H1 (cell line): ENCODE measurements at regions not wholly inside any gene's neighbourhood (a gene's known extent, or its start where the extent isn't known, plus 50 kb on each side); places are given as distances from the start of the nearest gene placed in this dataset.

ENCODE experiments used
- CTCF ChIA-PET: fragments of 300-600 bp; sonication (Branson Sonifier 250); formaldehyde crosslinking; loops from one replicate; lab custom pipeline; 2021; ENCODE audit not compliant: partially characterized antibody; lab: Charles Lee
- POLR2A ChIA-PET: fragments of 300-600 bp; sonication (Branson Sonifier 250); formaldehyde crosslinking; loops from one replicate; lab custom pipeline; 2021; ENCODE audit warnings: inconsistent platforms; ENCODE audit not compliant: partially characterized antibody; lab: Charles Lee
- DNase-seq, 2 experiments: peaks; one replicate each; pipeline versions ENCODE4 v3.0.0 to v3.0.0-alpha.2; 2010 to 2022; ENCODE audit warnings: low spot score in 2 of 2, low read depth in 1 of 2, mixed read lengths in 1 of 2
- FAIRE-seq: peaks from 2 replicates; lab custom pipeline; 2011; peaks lifted over from hg19 to GRCh38; lab: Jason Lieb, UNC
- H2AFZ ChIP-seq: 2 replicates; pipeline ENCODE4 v1.8.1; 2012; ENCODE audit warnings: low read length, inconsistent platforms
- H2AK5ac ChIP-seq: 2 replicates; pipeline ENCODE4 v1.6.1; 2013; ENCODE audit warnings: low read depth, low read length
- H2BK120ac ChIP-seq: replicated peaks from 2 replicates; pipeline ENCODE3; 2013; ENCODE audit warnings: low read depth, low read length, inconsistent platforms
- H2BK12ac ChIP-seq: 2 replicates; pipeline ENCODE4 v1.6.1; 2013; ENCODE audit warnings: low read depth, low read length
- H2BK15ac ChIP-seq: 2 replicates; pipeline ENCODE4 v1.6.1; 2013; ENCODE audit warnings: low read length
- H2BK20ac ChIP-seq: 2 replicates; pipeline ENCODE4 v1.6.1; 2013; ENCODE audit warnings: low read length
- H2BK5ac ChIP-seq: 2 replicates; pipeline ENCODE4 v1.6.1; 2013; ENCODE audit warnings: low read depth, low read length
- H3K14ac ChIP-seq: 2 replicates; pipeline ENCODE4 v1.6.1; 2013; ENCODE audit warnings: inconsistent platforms; ENCODE audit not compliant: insufficient read length
- H3K18ac ChIP-seq: 2 replicates; pipeline ENCODE4 v1.6.1; 2013; ENCODE audit warnings: low read length; ENCODE audit errors: extremely low read depth
- H3K23ac ChIP-seq: 2 replicates; pipeline ENCODE4 v1.6.1; 2013; ENCODE audit warnings: inconsistent platforms; ENCODE audit not compliant: insufficient read length
- H3K23me2 ChIP-seq: 2 replicates; pipeline ENCODE4 v1.6.1; 2013; ENCODE audit warnings: low read depth, low read length
- H3K27ac ChIP-seq: 2 replicates; pipeline ENCODE4 v1.6.1; 2011; ENCODE audit warnings: low read depth, low read length, inconsistent platforms
- H3K27me3 ChIP-seq, 4 experiments: replicated peaks in 1 of 4; 1 replicate in 1 of 4; 2 replicates in 3 of 4; pipeline versions ENCODE4 v1.6.1 to v1.8.1; 2011 to 2013; ENCODE audit warnings: low read length in 3 of 4, mild to moderate bottlenecking in 3 of 4, inconsistent platforms in 2 of 4, mixed read lengths in 2 of 4, moderate library complexity in 1 of 4; ENCODE audit not compliant: control insufficient read depth in 3 of 4, insufficient read depth in 3 of 4; ENCODE audit errors: extremely low read depth in 1 of 4
- H3K36me3 ChIP-seq, 4 experiments: 2 replicates each; pipeline versions ENCODE4 v1.6.1 to v1.8.1; 2011 to 2013; ENCODE audit warnings: mild to moderate bottlenecking in 4 of 4, low read length in 3 of 4, moderate library complexity in 2 of 4, control low read depth in 1 of 4, inconsistent platforms in 1 of 4; ENCODE audit not compliant: insufficient read depth in 4 of 4, control insufficient read depth in 2 of 4
- H3K4ac ChIP-seq: replicated peaks from 2 replicates; pipeline ENCODE3; 2013; ENCODE audit warnings: low read length, low read depth, mixed read lengths, inconsistent platforms; ENCODE audit not compliant: insufficient read length
- H3K4me1 ChIP-seq, 4 experiments: replicated peaks in 1 of 4; 1 replicate in 1 of 4; 2 replicates in 3 of 4; pipeline versions ENCODE4 v1.6.1 to v1.8.1; 2011 to 2013; ENCODE audit warnings: low read length in 3 of 4, inconsistent platforms in 2 of 4, mixed read lengths in 1 of 4; ENCODE audit not compliant: insufficient read depth in 4 of 4, control insufficient read depth in 3 of 4
- H3K4me2 ChIP-seq, 2 experiments: 2 replicates each; pipeline versions ENCODE4 v1.6.1 to v1.8.1; 2011 to 2013; ENCODE audit warnings: low read depth in 2 of 2, low read length in 2 of 2, control low read depth in 1 of 2, inconsistent platforms in 1 of 2, mild to moderate bottlenecking in 1 of 2; ENCODE audit not compliant: insufficient read depth in 1 of 2
- H3K4me3 ChIP-seq, 4 experiments: fragments of 200-600, 300-600 bp in 1 of 4; sonication (generic), shearing (Covaris generic), sonication (Bioruptor Twin) in 1 of 4; 2 replicates each; pipeline versions ENCODE4 v1.5.1 to v1.8.1; 2011 to 2016; ENCODE audit warnings: low read length in 4 of 4, low read depth in 3 of 4, control low read depth in 2 of 4, inconsistent platforms in 2 of 4, mild to moderate bottlenecking in 2 of 4, mixed read lengths in 1 of 4, moderate library complexity in 1 of 4; ENCODE audit not compliant: insufficient read depth in 2 of 4; ENCODE audit errors: extremely low read depth in 1 of 4
- H3K56ac ChIP-seq: replicated peaks from 2 replicates; pipeline ENCODE3; 2013; ENCODE audit warnings: low read depth, mild to moderate bottlenecking, mixed read lengths, low read length, inconsistent platforms; ENCODE audit not compliant: insufficient read length
- H3K79me1 ChIP-seq: 2 replicates; pipeline ENCODE4 v1.6.1; 2013; ENCODE audit warnings: low read depth, low read length, control low read depth
- H3K79me2 ChIP-seq, 2 experiments: 2 replicates each; pipeline versions ENCODE4 v1.6.1 to v1.8.1; 2012 to 2013; ENCODE audit warnings: low read length in 2 of 2, mild to moderate bottlenecking in 2 of 2, inconsistent platforms in 1 of 2; ENCODE audit not compliant: insufficient read depth in 2 of 2, control insufficient read depth in 1 of 2
- H3K9ac ChIP-seq, 4 experiments: replicated peaks in 1 of 4; 1 replicate in 1 of 4; 2 replicates in 3 of 4; pipeline versions ENCODE4 v1.6.1 to v1.8.1; 2011 to 2013; ENCODE audit warnings: low read depth in 3 of 4, low read length in 3 of 4, control low read depth in 2 of 4, mild to moderate bottlenecking in 2 of 4, moderate library complexity in 2 of 4, inconsistent platforms in 1 of 4; ENCODE audit errors: extremely low read depth in 1 of 4
- H3K9me3 ChIP-seq, 2 experiments: 2 replicates each; pipeline versions ENCODE4 v1.6.1 to v1.8.1; 2012 to 2013; ENCODE audit warnings: mild to moderate bottlenecking in 2 of 2, moderate library complexity in 2 of 2, control low read depth in 1 of 2, inconsistent platforms in 1 of 2, low read depth in 1 of 2, low read length in 1 of 2, mixed read lengths in 1 of 2; ENCODE audit not compliant: insufficient read depth in 2 of 2
- H4K20me1 ChIP-seq, 2 experiments: replicated peaks in 1 of 2; 2 replicates each; pipeline versions ENCODE3 to v1.8.1; 2011 to 2013; ENCODE audit warnings: inconsistent platforms in 2 of 2, low read length in 2 of 2, mild to moderate bottlenecking in 1 of 2; ENCODE audit not compliant: insufficient read depth in 2 of 2, control insufficient read depth in 1 of 2
- H4K5ac ChIP-seq: 2 replicates; pipeline ENCODE4 v1.6.1; 2013; ENCODE audit warnings: low read length, low read depth, mixed read lengths, inconsistent platforms; ENCODE audit not compliant: insufficient read length
- H4K8ac ChIP-seq: 2 replicates; pipeline ENCODE4 v1.8.0; 2013; ENCODE audit warnings: mild to moderate bottlenecking, moderate library complexity, low read length, inconsistent platforms; ENCODE audit not compliant: insufficient read depth; ENCODE audit errors: extremely low read depth
- H4K91ac ChIP-seq: replicated peaks from 2 replicates; pipeline ENCODE3; 2013; ENCODE audit warnings: low read length, mixed read lengths, inconsistent platforms; ENCODE audit not compliant: insufficient read length
- KDM5A ChIP-seq: fragments of 200-600 bp; IDR thresholded peaks from 2 replicates; pipeline ENCODE4 v1.7.1; 2012; ENCODE audit warnings: mild to moderate bottlenecking, low read length, inconsistent platforms, mixed read lengths
- WGBS, 2 experiments: shearing (Covaris generic) in 1 of 2; methylation state at CpG; one replicate each; pipeline versions ENCODE4 v1.1.6 to v1.1.7; 2013 to 2015; ENCODE audit warnings: low lambda C conversion rate in 2 of 2, mixed read lengths in 2 of 2, inconsistent platforms in 1 of 2, low coverage in 1 of 2, missing lambda C conversion rate in 1 of 2; ENCODE audit not compliant: insufficient replicate concordance in 2 of 2, insufficient coverage in 1 of 2, insufficient read length in 1 of 2; ENCODE audit errors: extremely low coverage in 1 of 2, missing lambda C conversion rate in 1 of 2; 5-methylcytosine and 5-hydroxymethylcytosine counted together

GRCh38 chr4:165605811-165606210, 227.0 kb downstream of the CPE start:
- Histone ChIP-seq H3K4ac (no peak overlapping the region), H3K27ac (no peak overlapping the region), H3K9ac (no peak overlapping the region), H3K36me3 (no peaks in the 10 kb centered on the region), H3K23ac (no peak overlapping the region), H3K23me2 (no peaks in the 10 kb centered on the region), H4K20me1 (no peaks in the 10 kb centered on the region), H3K4me1 (peaks cover 0 to 5% (median 0%) of the 10 kb centered on the region in 4 experiments; a peak in 2 of 7 replicates), H2BK5ac (no peak overlapping the region), H3K14ac (no peak overlapping the region), H4K91ac (no peak overlapping the region), H4K8ac (no peak overlapping the region), H3K18ac (no peak overlapping the region), H3K27me3 (no peaks in the 10 kb centered on the region), H3K56ac (no peak overlapping the region), H4K5ac (no peak overlapping the region), H3K9me3 (no peaks in the 10 kb centered on the region), H3K4me2 (no peak overlapping the region), H2BK12ac (no peak overlapping the region), H2BK20ac (no peak overlapping the region), H2BK15ac (no peak overlapping the region), H3K79me2 (no peaks in the 10 kb centered on the region), H2AK5ac (no peak overlapping the region), H3K79me1 (no peaks in the 10 kb centered on the region), H2AFZ (no peak overlapping the region), H2BK120ac (no peak overlapping the region), H3K4me3 (no peak overlapping the region)
- ChIA-PET CTCF (no interaction called here), POLR2A (no interaction called here)
- no peak for FAIRE-seq
- 100% methylated on average over 1 of the region's 1 CpG; no CpG with 5 or more reads in 1 of the 2 experiments for WGBS, 2 experiments
- DNase-seq, result no peak
- no peak for TF ChIP-seq KDM5A
